GM12892 (cell line): ENCODE measurements at regions not wholly inside any gene's neighbourhood (a gene's known extent, or its start where the extent isn't known, plus 50 kb on each side); places are given as distances from the start of the nearest gene placed in this dataset.

Source experiments
- POLR2A ChIP-seq: IDR thresholded peaks from 2 replicates; pipeline ENCODE4 v1.6.1; 2011; ENCODE audit warnings: low read depth, low read length, control low read depth
- POLR2AphosphoS5 ChIP-seq: IDR thresholded peaks from 2 replicates; pipeline ENCODE4 v1.6.1; 2011; ENCODE audit warnings: low read depth, low read length, control low read depth
- TAF1 ChIP-seq: IDR thresholded peaks from 2 replicates; pipeline ENCODE4 v1.6.1; 2011; ENCODE audit warnings: low read depth, mild to moderate bottlenecking, control low read depth, low read length, borderline replicate concordance

- no peak for TF ChIP-seq POLR2A
- no peak for TF ChIP-seq POLR2AphosphoS5
- TF ChIP-seq TAF1, result no peak
Measured at GRCh38 chr4:132797856-132798255, 351.2 kb upstream of the PCDH10 start.
